Endothelial cell of umbilical vein (primary cell): ENCODE measurements at regions not wholly inside any gene's neighbourhood (a gene's known extent, or its start where the extent isn't known, plus 50 kb on each side); places are given as distances from the start of the nearest gene placed in this dataset.

Experiments used
- BruUV-seq: library from RNA; stranded (reverse); fragments of 400-500 nt; replicated peaks from 2 replicates; lab custom pipeline; 2021; lab: Mats Ljungman, UMichigan
- CTCF ChIA-PET: fragments of 300-600, 350-600 bp; sonication (Branson Sonifier 250); formaldehyde crosslinking; loops from one replicate; lab custom pipeline; 2021; ENCODE audit warnings: antibody characterized with exemption, inconsistent platforms; lab: Charles Lee
- POLR2A ChIA-PET: fragments of 300-600, 350-600 bp; sonication (Branson Sonifier 250); formaldehyde crosslinking; loops from one replicate; lab custom pipeline; 2021; ENCODE audit warnings: antibody characterized with exemption, inconsistent platforms; lab: Charles Lee
- DNase-seq: peaks from one replicate; pipeline ENCODE4 v3.0.0-alpha.2; 2011; ENCODE audit warnings: low read depth, low spot score
- FAIRE-seq: peaks from 2 replicates; lab custom pipeline; 2011; peaks lifted over from hg19 to GRCh38; lab: Jason Lieb, UNC
- H2AFZ ChIP-seq: 2 replicates; pipeline ENCODE4 v1.6.0; 2012; ENCODE audit warnings: low read depth, low read length, control low read depth, inconsistent platforms
- H3K27ac ChIP-seq: 2 replicates; pipeline ENCODE4 v1.5.1; 2011; ENCODE audit warnings: low read depth, mild to moderate bottlenecking, control low read depth, low read length, moderate library complexity; ENCODE audit not compliant: insufficient read depth
- H3K27me3 ChIP-seq, 2 experiments: 2 replicates each; pipeline versions ENCODE4 v1.6.0 to v1.6.1; 2011; ENCODE audit warnings: low read length in 2 of 2, mixed read lengths in 1 of 2; ENCODE audit not compliant: control insufficient read depth in 2 of 2, insufficient read depth in 2 of 2
- H3K36me3 ChIP-seq, 2 experiments: 2 replicates in 1 of 2; 3 replicates in 1 of 2; pipeline ENCODE4 v1.5.1; 2011; ENCODE audit warnings: low read length in 2 of 2, mild to moderate bottlenecking in 1 of 2, moderate library complexity in 1 of 2; ENCODE audit not compliant: control insufficient read depth in 2 of 2, insufficient read depth in 2 of 2; ENCODE audit errors: extremely low read depth in 1 of 2
- H3K4me1 ChIP-seq: 3 replicates; pipeline ENCODE4 v1.5.1; 2011; ENCODE audit warnings: mild to moderate bottlenecking, low read length; ENCODE audit not compliant: control insufficient read depth, insufficient read depth; ENCODE audit errors: extremely low read depth
- H3K4me2 ChIP-seq: 2 replicates; pipeline ENCODE4 v1.6.1; 2011; ENCODE audit warnings: low read length, control low read depth, mixed read lengths; ENCODE audit not compliant: insufficient read depth
- H3K4me3 ChIP-seq, 3 experiments: fragments of 200-600 bp in 1 of 3; sonication (generic), shearing (Covaris generic) in 1 of 3; replicated peaks in 1 of 3; 2 replicates each; pipeline ENCODE4 v1.5.1; 2011 to 2016; ENCODE audit warnings: control low read depth in 3 of 3, low read length in 3 of 3, mild to moderate bottlenecking in 2 of 3, inconsistent platforms in 1 of 3, low read depth in 1 of 3, moderate library complexity in 1 of 3; ENCODE audit not compliant: insufficient read depth in 1 of 3
- H3K79me2 ChIP-seq: 2 replicates; pipeline ENCODE4 v1.6.0; 2012; ENCODE audit warnings: low read length, inconsistent platforms; ENCODE audit not compliant: control insufficient read depth, insufficient read depth
- H3K9ac ChIP-seq: replicated peaks from 2 replicates; pipeline ENCODE3; 2011; ENCODE audit warnings: low read length, control low read depth; ENCODE audit not compliant: insufficient read depth; ENCODE audit errors: extremely low read depth
- H3K9me1 ChIP-seq: replicated peaks from 3 replicates; pipeline ENCODE4 v1.6.0; 2011; ENCODE audit warnings: mild to moderate bottlenecking, low read length; ENCODE audit not compliant: control insufficient read depth, insufficient read depth; ENCODE audit errors: extremely low read depth
- H3K9me3 ChIP-seq: replicated peaks from 2 replicates; pipeline ENCODE4 v1.5.1; 2012; ENCODE audit warnings: low read length, inconsistent platforms; ENCODE audit not compliant: control insufficient read depth, insufficient read depth
- H4K20me1 ChIP-seq: replicated peaks from 2 replicates; pipeline ENCODE3; 2011; ENCODE audit warnings: mild to moderate bottlenecking, low read length; ENCODE audit not compliant: control insufficient read depth, insufficient read depth; ENCODE audit errors: extremely low read depth
- CTCF ChIP-seq, 2 donors: IDR thresholded peaks; 1 replicate in 1 of 2; 2 replicates in 1 of 2; pipeline ENCODE4 v1.5.1; 2011; ENCODE audit warnings: low read length in 2 of 2, mild to moderate bottlenecking in 2 of 2, moderate library complexity in 2 of 2, control low read depth in 1 of 2, inconsistent platforms in 1 of 2, low read depth in 1 of 2; ENCODE audit not compliant: insufficient read depth in 1 of 2; ENCODE audit errors: extremely low read depth in 1 of 2
- EZH2 ChIP-seq: IDR thresholded peaks from 2 replicates; pipeline ENCODE4 v1.6.1; 2012; ENCODE audit warnings: borderline replicate concordance, low read depth, mild to moderate bottlenecking, moderate library complexity, low read length, inconsistent platforms; ENCODE audit not compliant: severe bottlenecking
- FOS ChIP-seq: IDR thresholded peaks from 2 replicates; pipeline ENCODE4 v1.6.1; 2011; ENCODE audit warnings: mild to moderate bottlenecking, low read length, moderate library complexity, borderline replicate concordance; ENCODE audit not compliant: insufficient read depth
- GATA2 ChIP-seq: IDR thresholded peaks from 2 replicates; pipeline ENCODE4 v1.7.0; 2011; ENCODE audit warnings: low read depth, mild to moderate bottlenecking, moderate library complexity, mixed read lengths, low read length; ENCODE audit not compliant: insufficient read length, insufficient read depth
- JUN ChIP-seq: IDR thresholded peaks from 2 replicates; pipeline ENCODE4 v1.6.1; 2011; ENCODE audit warnings: borderline replicate concordance, low read depth; ENCODE audit not compliant: insufficient read length, insufficient read depth
- MAX ChIP-seq: IDR thresholded peaks from 2 replicates; pipeline ENCODE4 v1.6.1; 2011; ENCODE audit not compliant: insufficient read depth, insufficient read length
- MYC ChIP-seq: IDR thresholded peaks from one replicate; pipeline ENCODE4 v1.6.1; 2011; ENCODE audit warnings: mild to moderate bottlenecking, low read depth, low read length
- POLR2A ChIP-seq: IDR thresholded peaks from 2 replicates; pipeline ENCODE4 v1.6.1; 2012; ENCODE audit warnings: low read depth, mild to moderate bottlenecking, control low read depth, low read length
- POLR2AphosphoS5 ChIP-seq: IDR thresholded peaks from 2 replicates; pipeline ENCODE4 v1.6.1; 2012; ENCODE audit warnings: low read depth, mild to moderate bottlenecking, control low read depth, low read length, moderate library complexity; ENCODE audit not compliant: insufficient read depth
- dilution Hi-C: fragments of 300-500 bp; cut with MboI; formaldehyde crosslinking; loops from one replicate; pipeline ENCODE4 v1.15.0; 2019; ENCODE audit warnings: low sequenced_read_pairs; ENCODE audit not compliant: extremely low pct_ligation_motif_present
- intact Hi-C: fragments of 100-400 bp; cut with micrococcal nuclease; formaldehyde crosslinking; loops from one replicate; pipeline ENCODE4 v1.10.0; 2022

GRCh38 chr2:236403125-236403524 is 138.9 kb upstream of the ASB18 start:
- Histone ChIP-seq H3K36me3 (no peaks in the 10 kb centered on the region), H3K27me3 (no peaks in the 10 kb centered on the region), H3K4me2 (no peak overlapping the region), H3K4me1 (no peaks in the 10 kb centered on the region), H3K79me2 (no peaks in the 10 kb centered on the region), H3K9me1 (no peaks in the 10 kb centered on the region), H3K9me3 (no peaks in the 10 kb centered on the region), H3K27ac (no peak overlapping the region), H3K9ac (no peak overlapping the region), H4K20me1 (no peaks in the 10 kb centered on the region), H3K4me3 (no peak overlapping the region), H2AFZ (no peak overlapping the region)
- dilution Hi-C loops (no loop called here), intact Hi-C loops (no loop called here)
- POLR2A ChIA-PET, result no interaction called here
- TF ChIP-seq JUN (no peak), GATA2 (no peak), POLR2AphosphoS5 (no peak), POLR2A (no peak), MAX (no peak), CTCF (IDR thresholded peaks at IDR 0.05; ENCODE audit: extremely low read depth in 1 of 2, insufficient read depth in 1 of 2, low read depth in 1 of 2, low read length in 2 of 2) (no peak), FOS (no peak), MYC (no peak), EZH2 (no peak)
- DNase-seq, result no peak
- no peak for FAIRE-seq
- BruUV-seq, result no TSS peak
- CTCF ChIA-PET, result interaction anchor here (1.4 kb wide), 1 partner anchor 9 kb away, joined by 3 read pairs; no protein-coding TSS in a partner anchor
